Brain microvascular endothelial cell (primary cell): ENCODE measurements at regions not wholly inside any gene's neighbourhood (a gene's known extent, or its start where the extent isn't known, plus 50 kb on each side); places are given as distances from the start of the nearest gene placed in this dataset.

Experiments
- DNase-seq: peaks from one replicate; pipeline ENCODE4 v3.0.0-alpha.2; 2020
- H3K27ac ChIP-seq: fragments of 250-450 bp; sonication (Bioruptor Pico); 2 replicates; pipeline ENCODE4 v1.5.1; 2020; ENCODE audit warnings: mild to moderate bottlenecking, moderate library complexity
- H3K27me3 ChIP-seq: fragments of 250-450 bp; sonication (Bioruptor Pico); replicated peaks from 2 replicates; pipeline ENCODE4 v1.5.1; 2020; ENCODE audit warnings: mild to moderate bottlenecking
- H3K36me3 ChIP-seq: fragments of 250-450 bp; sonication (Bioruptor Pico); replicated peaks from 2 replicates; pipeline ENCODE4 v1.5.1; 2020; ENCODE audit warnings: mild to moderate bottlenecking
- H3K4me3 ChIP-seq: 2 replicates; pipeline ENCODE4 v1.5.1; 2011; ENCODE audit warnings: low read depth, mild to moderate bottlenecking, control low read depth, low read length, moderate library complexity
- in situ Hi-C: cut with HindIII; loops from 2 replicates; pipeline ENCODE4 v1.10.0; 2017; ENCODE audit warnings: low sequenced_read_pairs, low pct_ligation_motif_present
- TF ChIP-seq, protein P1 (sequence below): IDR thresholded peaks from 2 replicates; pipeline ENCODE4 v1.5.1; 2011; ENCODE audit warnings: low read depth, mild to moderate bottlenecking, moderate library complexity, low read length, control low read depth, inconsistent platforms; ENCODE audit errors: missing control alignments

DNA sequence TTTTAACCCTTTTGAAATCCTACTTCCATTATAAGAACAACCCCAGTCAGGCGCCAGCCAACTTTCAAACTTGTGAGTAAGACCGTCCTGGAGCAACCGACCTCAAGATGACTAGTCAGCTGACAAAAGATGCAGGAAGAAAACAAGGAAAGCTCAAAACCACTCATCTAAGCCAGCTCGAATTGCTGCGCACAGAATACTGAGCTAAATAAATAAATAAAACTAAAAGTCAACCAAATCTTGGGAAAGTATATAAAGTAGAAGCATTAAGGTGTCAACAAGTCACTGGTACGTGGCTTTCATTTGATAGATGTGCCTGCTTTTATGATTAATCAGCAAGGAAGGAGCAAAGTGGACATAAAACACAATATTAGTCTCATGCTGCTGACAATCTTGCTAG is 1269.8 kb downstream of the XPNPEP1 start:
- TF ChIP-seq, protein P1, sequence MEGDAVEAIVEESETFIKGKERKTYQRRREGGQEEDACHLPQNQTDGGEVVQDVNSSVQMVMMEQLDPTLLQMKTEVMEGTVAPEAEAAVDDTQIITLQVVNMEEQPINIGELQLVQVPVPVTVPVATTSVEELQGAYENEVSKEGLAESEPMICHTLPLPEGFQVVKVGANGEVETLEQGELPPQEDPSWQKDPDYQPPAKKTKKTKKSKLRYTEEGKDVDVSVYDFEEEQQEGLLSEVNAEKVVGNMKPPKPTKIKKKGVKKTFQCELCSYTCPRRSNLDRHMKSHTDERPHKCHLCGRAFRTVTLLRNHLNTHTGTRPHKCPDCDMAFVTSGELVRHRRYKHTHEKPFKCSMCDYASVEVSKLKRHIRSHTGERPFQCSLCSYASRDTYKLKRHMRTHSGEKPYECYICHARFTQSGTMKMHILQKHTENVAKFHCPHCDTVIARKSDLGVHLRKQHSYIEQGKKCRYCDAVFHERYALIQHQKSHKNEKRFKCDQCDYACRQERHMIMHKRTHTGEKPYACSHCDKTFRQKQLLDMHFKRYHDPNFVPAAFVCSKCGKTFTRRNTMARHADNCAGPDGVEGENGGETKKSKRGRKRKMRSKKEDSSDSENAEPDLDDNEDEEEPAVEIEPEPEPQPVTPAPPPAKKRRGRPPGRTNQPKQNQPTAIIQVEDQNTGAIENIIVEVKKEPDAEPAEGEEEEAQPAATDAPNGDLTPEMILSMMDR, result no peak
- no peaks in the 10 kb centered on the region for H3K36me3 ChIP-seq
- no peaks in the 10 kb centered on the region for H3K27me3 ChIP-seq
- in situ Hi-C loops, result no loop called here
- DNase-seq, result no peak
- no peak overlapping the region for H3K27ac ChIP-seq
- no peak overlapping the region for H3K4me3 ChIP-seq

DNA sequence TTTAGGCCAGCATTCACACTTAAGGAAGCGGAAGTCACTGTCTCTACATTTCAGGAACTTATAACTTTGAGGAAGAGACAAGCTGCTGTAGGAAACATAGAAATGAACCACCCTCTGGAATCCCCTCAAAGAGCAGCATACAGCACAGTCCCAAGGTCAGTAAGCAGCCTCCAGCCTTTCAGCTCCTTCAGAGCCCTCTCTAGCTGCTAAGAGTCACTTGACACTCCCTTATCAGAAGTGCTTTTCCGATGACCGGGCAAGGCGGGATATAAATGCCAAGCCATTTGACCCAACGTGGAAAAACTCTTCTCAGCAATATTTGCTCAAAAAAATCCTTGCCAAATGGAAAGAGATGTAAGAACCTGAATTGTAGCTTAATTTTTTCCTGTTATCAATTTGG is 1284.3 kb downstream of the XPNPEP1 start:
- Histone ChIP-seq H3K27ac (no peak overlapping the region), H3K36me3 (no peaks in the 10 kb centered on the region), H3K4me3 (no peak overlapping the region), H3K27me3 (no peaks in the 10 kb centered on the region)
- in situ Hi-C loops, result no loop called here
- no peak for DNase-seq
- TF ChIP-seq, protein P1, result no peak

DNA sequence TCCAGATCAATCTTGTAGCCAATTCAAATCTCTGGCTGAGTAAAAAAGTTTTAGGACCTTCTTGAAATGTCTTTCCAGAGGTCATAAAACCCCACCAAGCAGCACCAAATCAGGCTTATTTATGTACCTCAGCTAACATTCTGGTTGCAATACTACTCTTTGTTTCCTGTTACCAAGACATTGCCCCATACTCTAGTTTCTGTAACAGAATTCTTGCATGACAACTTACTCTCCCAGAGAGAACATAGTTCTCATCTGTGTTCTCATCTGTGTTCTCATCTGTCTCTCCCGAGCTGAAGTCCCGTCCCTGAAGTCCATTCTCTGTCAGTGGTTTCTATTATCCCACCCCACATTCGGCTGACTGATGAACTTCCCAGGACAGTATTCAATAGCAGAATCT is 1285.1 kb downstream of the XPNPEP1 start:
- TF ChIP-seq, protein P1, result no peak
- H3K36me3 ChIP-seq, result no peaks in the 10 kb centered on the region
- no peaks in the 10 kb centered on the region for H3K27me3 ChIP-seq
- no peak for DNase-seq
- in situ Hi-C loops, result no loop called here
- H3K4me3 ChIP-seq, result no peak overlapping the region
- no peak overlapping the region for H3K27ac ChIP-seq

DNA sequence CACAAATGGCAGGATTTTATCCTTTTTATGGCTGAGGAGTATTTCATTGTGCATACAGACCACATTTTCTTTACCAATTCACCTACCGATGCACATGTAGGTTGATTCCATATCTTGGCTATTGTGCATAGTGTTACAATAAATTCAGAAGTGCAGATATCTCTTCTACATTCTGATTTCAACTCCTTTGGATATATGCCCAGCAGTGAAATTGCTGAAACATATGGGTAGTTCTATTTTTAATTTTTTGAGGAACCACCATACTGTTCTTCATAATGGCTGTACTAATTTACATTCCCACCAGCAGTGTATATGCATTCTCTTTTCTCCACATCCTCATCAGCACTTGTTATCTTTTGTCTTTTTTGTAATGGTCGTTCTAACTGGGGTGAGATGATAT is 1290.3 kb downstream of the XPNPEP1 start:
- Histone ChIP-seq H3K36me3 (no peaks in the 10 kb centered on the region), H3K27me3 (no peaks in the 10 kb centered on the region), H3K27ac (no peak overlapping the region), H3K4me3 (no peak overlapping the region)
- in situ Hi-C loops, result no loop called here
- DNase-seq, result no peak
- TF ChIP-seq, protein P1, result no peak

DNA sequence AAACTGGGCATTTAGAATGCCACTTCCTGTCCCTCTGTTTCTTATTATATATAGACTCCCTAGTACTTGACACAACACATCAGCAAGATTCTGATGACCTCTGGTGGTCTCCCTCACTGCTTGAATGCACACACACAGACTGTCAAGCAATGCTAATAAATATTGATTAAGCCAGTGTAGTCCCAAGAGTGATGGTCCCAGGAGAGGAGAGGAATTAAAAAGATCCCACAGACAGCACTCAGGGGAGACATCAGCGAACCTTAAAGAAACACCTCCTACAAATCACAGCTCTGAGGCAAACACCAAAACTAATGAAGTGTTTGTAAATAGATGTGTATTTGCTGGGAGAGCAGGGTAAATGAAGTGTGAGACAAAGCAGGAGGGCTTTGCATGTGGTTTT is 1291.2 kb downstream of the XPNPEP1 start:
- in situ Hi-C loops, result no loop called here
- Histone ChIP-seq H3K4me3 (no peak overlapping the region), H3K36me3 (no peaks in the 10 kb centered on the region), H3K27ac (no peak overlapping the region), H3K27me3 (no peaks in the 10 kb centered on the region)
- TF ChIP-seq, protein P1, result no peak
- DNase-seq, result no peak

DNA sequence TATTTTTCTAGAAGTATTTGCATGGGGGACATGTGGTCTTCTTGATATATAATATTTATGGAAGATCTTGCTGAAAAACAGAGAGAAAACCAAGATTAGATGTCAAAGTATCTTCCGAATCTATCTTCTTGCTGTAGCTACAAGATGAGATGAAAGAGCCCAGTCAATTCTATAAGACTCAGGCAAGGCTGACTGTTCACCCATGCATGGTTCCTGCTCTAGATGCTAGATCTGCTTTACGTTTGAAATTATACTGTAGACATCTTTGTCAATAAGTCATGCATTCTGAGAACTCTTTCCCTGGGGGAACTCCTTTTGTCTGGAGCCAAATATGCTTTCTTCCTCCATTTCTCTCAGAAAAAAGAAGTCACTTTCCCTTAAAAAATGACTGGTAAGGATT is 1292.0 kb downstream of the XPNPEP1 start:
- TF ChIP-seq, protein P1, result no peak
- no peak overlapping the region for H3K4me3 ChIP-seq
- no peak for DNase-seq
- H3K36me3 ChIP-seq, result no peaks in the 10 kb centered on the region
- in situ Hi-C loops, result no loop called here
- no peak overlapping the region for H3K27ac ChIP-seq
- H3K27me3 ChIP-seq, result no peaks in the 10 kb centered on the region
